Osteocyte (in vitro differentiated cells): ENCODE measurements at regions not wholly inside any gene's neighbourhood (a gene's known extent, or its start where the extent isn't known, plus 50 kb on each side); places are given as distances from the start of the nearest gene placed in this dataset.
A peak's percentile ranks its signal among the peaks of the same experiment; 100 is the strongest.

Experiments
- DNase-seq: peaks from one replicate; pipeline ENCODE4 v3.0.0; 2021; ENCODE audit warnings: mixed read lengths; ENCODE audit not compliant: unreplicated experiment; ENCODE audit errors: extremely low spot score
- H3K27ac Mint-ChIP-seq: one replicate; pipeline ENCODE4 v1.8.0; 2021; ENCODE audit warnings: mild to moderate bottlenecking, mixed read lengths; ENCODE audit not compliant: unreplicated experiment
- H3K27me3 Mint-ChIP-seq: one replicate; pipeline ENCODE4 v1.8.0; 2021; ENCODE audit warnings: mixed read lengths; ENCODE audit not compliant: unreplicated experiment
- H3K36me3 Mint-ChIP-seq: one replicate; pipeline ENCODE4 v1.8.0; 2021; ENCODE audit warnings: mixed read lengths; ENCODE audit not compliant: unreplicated experiment
- H3K4me1 Mint-ChIP-seq: one replicate; pipeline ENCODE4 v1.8.0; 2021; ENCODE audit warnings: mixed read lengths; ENCODE audit not compliant: unreplicated experiment
- H3K4me3 Mint-ChIP-seq: one replicate; pipeline ENCODE4 v1.8.0; 2021; ENCODE audit warnings: mild to moderate bottlenecking, moderate library complexity, mixed read lengths; ENCODE audit not compliant: unreplicated experiment
- H3K9me3 Mint-ChIP-seq: one replicate; pipeline ENCODE4 v1.8.0; 2021; ENCODE audit warnings: mixed read lengths; ENCODE audit not compliant: unreplicated experiment
- TF ChIP-seq, protein P1 (sequence below): fragments of 200-600 bp; sonication (generic); IDR thresholded peaks from 2 replicates; pipeline ENCODE4 v1.5.0; 2021; ENCODE audit warnings: antibody characterized with exemption, mild to moderate bottlenecking, moderate library complexity

DNA sequence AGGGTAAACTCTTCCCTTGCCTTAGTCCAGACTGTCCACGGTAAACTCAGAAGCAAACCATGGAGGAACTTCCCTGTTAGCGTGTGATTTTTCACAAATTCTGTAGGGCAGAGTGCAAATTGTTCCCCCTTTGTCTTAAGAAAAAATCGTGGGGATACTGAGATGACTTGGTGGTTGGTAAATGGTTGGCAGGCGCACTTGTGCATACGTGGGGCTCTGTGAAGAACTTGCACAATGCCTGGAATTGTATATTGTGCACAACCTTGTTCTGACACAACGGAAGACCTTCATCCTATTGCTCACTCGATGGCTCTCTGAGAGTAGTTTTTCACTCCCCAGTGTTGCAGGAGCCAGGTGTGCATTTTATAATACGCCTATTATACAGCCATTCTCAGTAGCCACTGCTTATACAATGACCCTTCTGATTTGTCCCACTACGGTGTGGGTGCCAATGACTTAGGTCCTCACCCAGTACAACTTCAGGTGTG, 150.0 kb downstream of the SPRY1 start:
- H3K36me3 Mint-ChIP-seq, result peaks cover 5% of the 10 kb centered on the region
- peaks cover 4% of the 10 kb centered on the region for H3K4me1 Mint-ChIP-seq
- TF ChIP-seq, protein P1, sequence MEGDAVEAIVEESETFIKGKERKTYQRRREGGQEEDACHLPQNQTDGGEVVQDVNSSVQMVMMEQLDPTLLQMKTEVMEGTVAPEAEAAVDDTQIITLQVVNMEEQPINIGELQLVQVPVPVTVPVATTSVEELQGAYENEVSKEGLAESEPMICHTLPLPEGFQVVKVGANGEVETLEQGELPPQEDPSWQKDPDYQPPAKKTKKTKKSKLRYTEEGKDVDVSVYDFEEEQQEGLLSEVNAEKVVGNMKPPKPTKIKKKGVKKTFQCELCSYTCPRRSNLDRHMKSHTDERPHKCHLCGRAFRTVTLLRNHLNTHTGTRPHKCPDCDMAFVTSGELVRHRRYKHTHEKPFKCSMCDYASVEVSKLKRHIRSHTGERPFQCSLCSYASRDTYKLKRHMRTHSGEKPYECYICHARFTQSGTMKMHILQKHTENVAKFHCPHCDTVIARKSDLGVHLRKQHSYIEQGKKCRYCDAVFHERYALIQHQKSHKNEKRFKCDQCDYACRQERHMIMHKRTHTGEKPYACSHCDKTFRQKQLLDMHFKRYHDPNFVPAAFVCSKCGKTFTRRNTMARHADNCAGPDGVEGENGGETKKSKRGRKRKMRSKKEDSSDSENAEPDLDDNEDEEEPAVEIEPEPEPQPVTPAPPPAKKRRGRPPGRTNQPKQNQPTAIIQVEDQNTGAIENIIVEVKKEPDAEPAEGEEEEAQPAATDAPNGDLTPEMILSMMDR, result no peak
- H3K27me3 Mint-ChIP-seq, result peaks cover 19% of the 10 kb centered on the region
- H3K9me3 Mint-ChIP-seq, result peaks cover 5% of the 10 kb centered on the region
- no peak overlapping the region for H3K27ac Mint-ChIP-seq
- DNase-seq, result no peak
- H3K4me3 Mint-ChIP-seq, result no peak overlapping the region

DNA sequence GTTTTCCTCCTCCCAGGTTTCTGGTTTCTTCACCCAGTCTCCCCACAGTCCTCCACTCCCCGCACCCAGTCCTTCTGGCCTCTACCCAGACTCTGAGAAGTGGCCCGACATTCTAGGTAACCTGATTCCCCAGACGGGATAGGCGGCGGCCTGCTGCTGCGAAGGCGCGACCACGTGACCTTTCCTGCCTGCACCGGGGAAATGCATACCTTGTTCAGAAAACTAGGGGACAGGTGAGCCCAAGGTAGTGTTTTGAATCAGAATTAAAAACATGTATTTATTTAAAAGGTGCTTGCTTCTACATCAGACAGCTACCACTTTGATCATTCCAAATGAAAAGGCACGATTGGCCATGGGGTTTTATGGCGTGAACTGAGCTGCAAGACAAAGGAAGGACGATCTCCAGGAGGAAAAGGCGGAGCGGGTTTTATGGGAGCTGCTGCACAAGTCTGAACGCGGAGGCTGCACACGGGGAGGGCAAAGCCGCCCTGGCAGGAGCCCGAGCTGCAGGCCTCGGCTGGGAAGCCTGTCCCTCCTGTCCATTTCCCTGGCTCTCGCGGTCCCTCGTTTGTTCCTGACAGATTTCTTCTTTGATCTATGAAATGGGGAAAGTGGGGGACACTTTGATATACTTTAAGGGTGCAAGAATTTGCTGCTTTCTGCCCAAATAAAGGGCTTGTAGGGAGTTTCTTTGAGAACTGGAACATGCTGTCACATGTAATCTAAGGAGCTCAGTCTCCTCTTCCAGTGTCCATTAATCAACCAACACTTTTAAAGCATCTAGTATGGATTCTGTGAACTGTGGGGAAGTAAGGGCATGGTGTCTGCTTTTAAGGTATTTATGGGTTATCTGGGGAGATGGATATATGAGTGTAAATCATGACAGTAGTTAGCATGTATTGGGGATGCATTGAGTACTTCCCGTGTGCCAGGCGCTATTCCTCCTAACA, 150.9 kb downstream of the SPRY1 start:
- Mint-ChIP-seq H3K27ac (no peak overlapping the region), H3K4me1 (peaks cover 5% of the 10 kb centered on the region), H3K4me3 (no peak overlapping the region), H3K36me3 (peaks cover 5% of the 10 kb centered on the region), H3K27me3 (peaks cover 19% of the 10 kb centered on the region), H3K9me3 (peaks cover 5% of the 10 kb centered on the region)
- TF ChIP-seq, protein P1, result no peak
- no peak for DNase-seq

DNA sequence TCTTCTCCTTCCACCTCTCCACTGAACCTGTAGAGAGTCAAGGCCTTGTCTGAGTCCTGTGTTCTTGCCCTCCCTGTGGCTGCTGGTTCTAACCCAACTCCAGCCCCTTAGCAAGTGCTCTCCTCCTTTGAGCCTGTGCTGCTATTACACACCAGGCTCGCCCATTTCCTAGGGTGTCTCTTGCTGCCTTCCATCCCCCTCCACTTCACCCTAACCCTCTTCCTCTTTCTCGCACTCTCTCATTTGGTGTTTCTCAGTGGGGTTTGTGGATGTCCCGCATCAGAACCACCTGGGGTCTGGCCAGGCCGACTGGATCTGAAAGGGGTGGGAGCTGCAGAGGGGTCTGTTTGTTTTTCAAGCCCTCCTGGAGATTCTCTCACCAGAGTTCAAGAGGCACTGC, 156.7 kb downstream of the SPRY1 start:
- no peak overlapping the region for H3K4me3 Mint-ChIP-seq
- H3K27me3 Mint-ChIP-seq, result peaks cover 8% of the 10 kb centered on the region
- DNase-seq, result no peak
- peaks cover 5% of the 10 kb centered on the region for H3K9me3 Mint-ChIP-seq
- H3K4me1 Mint-ChIP-seq, result peaks cover 49% of the 10 kb centered on the region
- no peak overlapping the region for H3K27ac Mint-ChIP-seq
- TF ChIP-seq, protein P1, result no peak
- H3K36me3 Mint-ChIP-seq, result peaks cover 5% of the 10 kb centered on the region

DNA sequence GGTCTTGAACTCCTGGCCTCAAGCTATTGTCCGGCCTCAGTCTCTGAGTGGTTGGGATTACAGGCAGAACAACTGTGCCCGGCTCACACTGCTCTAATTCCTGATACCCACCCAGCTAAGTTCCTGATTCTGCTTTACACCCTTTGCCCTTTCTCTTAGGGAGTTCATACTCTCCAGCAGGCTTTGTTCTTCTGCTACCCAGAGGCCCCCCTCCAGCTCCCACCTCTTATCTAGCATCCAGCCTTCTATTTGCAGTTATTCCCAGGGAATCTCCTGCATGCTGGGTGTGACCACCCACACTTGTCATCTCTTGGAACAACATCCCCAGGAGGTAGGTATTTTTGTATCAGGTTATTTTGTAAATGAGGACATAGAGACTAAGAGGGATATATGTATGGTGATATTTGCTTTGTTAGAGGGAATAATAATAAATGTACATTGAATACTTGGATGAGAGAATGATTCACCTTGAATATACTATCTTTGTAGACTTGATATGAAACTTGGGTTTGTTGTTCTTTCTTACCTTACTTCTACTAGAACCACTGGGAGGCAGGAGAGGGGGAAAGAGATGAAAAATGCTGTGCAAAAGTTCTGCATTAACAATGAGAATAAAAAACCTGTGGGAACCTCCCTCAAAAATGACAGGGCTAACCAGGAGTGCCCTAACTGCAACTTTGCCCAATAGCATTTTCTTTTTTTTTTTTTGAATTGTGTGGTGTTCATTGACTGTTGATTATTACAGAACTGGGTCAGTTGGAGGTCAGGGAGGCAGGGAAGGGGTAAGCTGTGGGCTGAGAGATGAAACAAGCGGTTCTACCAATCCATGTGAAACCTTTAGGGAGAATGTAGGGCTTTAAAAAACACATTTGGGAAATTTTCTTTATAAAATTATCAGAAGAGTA, 157.4 kb downstream of the SPRY1 start:
- Mint-ChIP-seq H3K4me1 (peaks cover 54% of the 10 kb centered on the region), H3K27me3 (peaks cover 2% of the 10 kb centered on the region), H3K36me3 (peaks cover 5% of the 10 kb centered on the region), H3K27ac (peak overlapping the region; percentile 95), H3K4me3 (no peak overlapping the region), H3K9me3 (peaks cover 5% of the 10 kb centered on the region)
- TF ChIP-seq, protein P1, result no peak
- DNase-seq, result no peak
